ENCODE measurements at regions not wholly inside any gene's neighbourhood (a gene's known extent, or its start where the extent isn't known, plus 50 kb on each side); places are given as distances from the start of the nearest gene placed in this dataset.

DNA sequence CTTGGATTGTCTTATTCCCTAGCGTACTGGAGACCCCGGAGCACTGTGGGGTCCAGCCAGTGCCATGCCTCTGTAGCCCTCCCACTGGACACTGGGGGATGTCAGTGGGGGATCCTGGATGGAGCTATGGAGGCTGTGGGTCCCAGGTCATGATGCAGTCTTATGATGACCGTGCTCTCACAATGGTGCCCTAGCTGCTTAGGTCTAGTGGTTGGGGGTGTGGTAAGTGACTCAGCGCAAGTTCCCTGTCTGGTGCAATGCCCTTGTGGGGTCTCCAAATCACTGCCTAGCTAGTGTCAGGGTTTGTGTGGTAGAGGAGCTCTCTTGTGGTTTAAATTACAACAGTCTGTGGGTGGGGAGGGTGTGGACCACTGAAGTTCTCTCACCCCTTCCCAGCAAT, 135.4 kb downstream of the CDC5L start:
- H3K79me2 ChIP-seq (ENCODE audit: insufficient read depth, low read length), result no peaks in the 10 kb centered on the region
- no peaks in the 10 kb centered on the region for H3K4me1 ChIP-seq (ENCODE audit: insufficient read depth, low read length, severe bottlenecking)
- 0 out of 2 replicates have a peak, but pooled peaks cover 3% of the 10 kb centered on the region for H3K9me3 ChIP-seq (ENCODE audit: low read length)
- no peaks in the 10 kb centered on the region; the same call in 1 of the 2 replicates for H3K36me3 ChIP-seq (ENCODE audit: insufficient read depth, low read length)
- H3K9ac ChIP-seq (ENCODE audit: low read length), result no peak overlapping the region
- no peaks in the 10 kb centered on the region for H3F3A ChIP-seq (ENCODE audit: insufficient read depth, low read length)
- no peak overlapping the region for H2AFZ ChIP-seq (ENCODE audit: low read length)
- H3K4me2 ChIP-seq (ENCODE audit: low read length), result no peak overlapping the region
- no peaks in the 10 kb centered on the region for H4K20me1 ChIP-seq (ENCODE audit: insufficient read depth, low read length)
- H3K4me3 ChIP-seq (ENCODE audit: low read depth, low read length, poor library complexity, severe bottlenecking), result no peak overlapping the region
- H3K27ac ChIP-seq (ENCODE audit: low read depth, low read length, poor library complexity, severe bottlenecking), result no peak overlapping the region
- TF ChIP-seq EZH2 (IDR thresholded peaks at IDR 0.05; ENCODE audit: borderline replicate concordance, low read length), result no peak
- TF ChIP-seq, protein P1, sequence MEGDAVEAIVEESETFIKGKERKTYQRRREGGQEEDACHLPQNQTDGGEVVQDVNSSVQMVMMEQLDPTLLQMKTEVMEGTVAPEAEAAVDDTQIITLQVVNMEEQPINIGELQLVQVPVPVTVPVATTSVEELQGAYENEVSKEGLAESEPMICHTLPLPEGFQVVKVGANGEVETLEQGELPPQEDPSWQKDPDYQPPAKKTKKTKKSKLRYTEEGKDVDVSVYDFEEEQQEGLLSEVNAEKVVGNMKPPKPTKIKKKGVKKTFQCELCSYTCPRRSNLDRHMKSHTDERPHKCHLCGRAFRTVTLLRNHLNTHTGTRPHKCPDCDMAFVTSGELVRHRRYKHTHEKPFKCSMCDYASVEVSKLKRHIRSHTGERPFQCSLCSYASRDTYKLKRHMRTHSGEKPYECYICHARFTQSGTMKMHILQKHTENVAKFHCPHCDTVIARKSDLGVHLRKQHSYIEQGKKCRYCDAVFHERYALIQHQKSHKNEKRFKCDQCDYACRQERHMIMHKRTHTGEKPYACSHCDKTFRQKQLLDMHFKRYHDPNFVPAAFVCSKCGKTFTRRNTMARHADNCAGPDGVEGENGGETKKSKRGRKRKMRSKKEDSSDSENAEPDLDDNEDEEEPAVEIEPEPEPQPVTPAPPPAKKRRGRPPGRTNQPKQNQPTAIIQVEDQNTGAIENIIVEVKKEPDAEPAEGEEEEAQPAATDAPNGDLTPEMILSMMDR (IDR thresholded peaks at IDR 0.05; ENCODE audit: low read length), result no peak
- H3K27me3 ChIP-seq (ENCODE audit: insufficient read depth, low read length), result no peaks in the 10 kb centered on the region; the same call in 1 of the 2 replicates
- H3K9me2 ChIP-seq (ENCODE audit: low read depth, low read length), result no peaks in the 10 kb centered on the region

DNA sequence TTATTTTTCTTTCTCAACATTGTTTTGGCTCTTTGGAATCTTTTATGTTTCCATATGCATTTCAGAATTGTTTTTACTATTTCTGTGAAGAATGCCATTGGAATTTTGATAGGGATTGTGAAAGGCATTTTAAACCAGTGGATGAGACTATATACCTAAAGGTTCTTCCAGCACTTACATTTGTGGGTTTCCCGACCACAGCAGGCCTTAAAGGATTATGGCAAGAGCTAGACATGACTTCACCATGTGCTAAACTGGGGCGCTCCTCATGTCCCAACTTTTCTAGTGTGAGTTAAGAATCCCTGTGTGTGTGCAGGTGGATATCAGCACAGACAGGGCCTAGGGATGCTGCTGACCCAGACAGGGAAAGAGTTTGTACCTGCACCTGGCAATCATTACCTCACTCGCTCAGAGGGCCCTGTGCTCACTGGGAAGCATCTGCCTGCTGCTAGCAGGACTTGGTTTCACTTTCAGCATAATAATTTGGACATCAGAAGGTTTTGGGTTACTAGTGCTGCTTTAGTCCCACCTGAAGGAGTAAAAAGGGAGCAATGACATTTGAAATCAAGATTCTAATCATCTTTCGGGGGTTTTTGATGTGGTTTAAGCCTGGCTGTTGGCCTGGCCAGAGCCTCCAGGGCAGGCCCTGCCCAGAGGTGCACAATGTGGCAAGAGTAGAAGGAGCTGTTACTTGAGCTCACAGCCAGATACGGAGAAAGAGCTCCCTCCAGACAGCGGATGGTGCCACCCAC, 137.1 kb downstream of the CDC5L start:
- no peak overlapping the region for H2AFZ ChIP-seq (ENCODE audit: low read length)
- no peak for TF ChIP-seq EZH2 (IDR thresholded peaks at IDR 0.05; ENCODE audit: borderline replicate concordance, low read length)
- TF ChIP-seq, protein P1 (IDR thresholded peaks at IDR 0.05; ENCODE audit: low read length), result no peak
- H3K9me3 ChIP-seq (ENCODE audit: low read length), result 0 out of 2 replicates have a peak, but pooled peaks cover 3% of the 10 kb centered on the region
- no peaks in the 10 kb centered on the region for H3K4me1 ChIP-seq (ENCODE audit: insufficient read depth, low read length, severe bottlenecking)
- no peak overlapping the region for H3K9ac ChIP-seq (ENCODE audit: low read length)
- no peak overlapping the region for H3K4me3 ChIP-seq (ENCODE audit: low read depth, low read length, poor library complexity, severe bottlenecking)
- H3K79me2 ChIP-seq (ENCODE audit: insufficient read depth, low read length), result no peaks in the 10 kb centered on the region
- no peaks in the 10 kb centered on the region for H3F3A ChIP-seq (ENCODE audit: insufficient read depth, low read length)
- H3K27ac ChIP-seq (ENCODE audit: low read depth, low read length, poor library complexity, severe bottlenecking), result no peak overlapping the region
- no peaks in the 10 kb centered on the region; the same call in 1 of the 2 replicates for H3K27me3 ChIP-seq (ENCODE audit: insufficient read depth, low read length)
- H3K36me3 ChIP-seq (ENCODE audit: insufficient read depth, low read length), result no peaks in the 10 kb centered on the region; the same call in 1 of the 2 replicates
- no peaks in the 10 kb centered on the region for H3K9me2 ChIP-seq (ENCODE audit: low read depth, low read length)
- H3K4me2 ChIP-seq (ENCODE audit: low read length), result no peak overlapping the region
- H4K20me1 ChIP-seq (ENCODE audit: insufficient read depth, low read length), result no peaks in the 10 kb centered on the region

DNA sequence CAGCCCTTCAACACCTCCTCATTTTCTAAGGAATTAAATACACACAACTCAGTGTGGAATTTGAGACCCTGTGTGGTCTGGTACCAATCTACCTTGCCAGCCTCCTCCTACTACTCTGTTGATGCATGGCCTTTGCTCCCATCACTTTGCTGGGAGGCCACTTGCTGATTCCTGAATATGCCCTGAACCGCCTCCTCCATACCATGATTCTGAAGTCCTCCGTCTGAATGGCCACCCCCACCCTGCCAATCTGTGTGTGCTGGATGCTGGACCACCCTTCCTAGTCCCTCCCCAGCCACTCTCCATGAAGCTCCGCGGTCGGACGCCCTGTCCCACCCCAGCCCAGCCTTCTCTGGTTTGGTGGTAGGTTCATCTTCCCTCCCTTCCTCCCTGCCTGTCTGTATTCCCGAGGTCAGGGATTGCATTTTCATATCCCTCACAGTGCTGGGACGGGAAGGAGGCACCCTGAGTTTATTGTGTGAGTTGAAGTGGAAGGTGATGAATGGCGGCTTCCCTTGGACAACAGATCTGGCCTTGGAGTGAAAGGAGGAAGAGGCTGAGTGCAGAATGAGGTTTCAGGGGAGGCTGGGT, 138.3 kb downstream of the CDC5L start:
- Histone ChIP-seq H3K9me3 (ENCODE audit: low read length) (0 out of 2 replicates have a peak, but pooled peaks cover 3% of the 10 kb centered on the region), H3K27me3 (ENCODE audit: insufficient read depth, low read length) (no peaks in the 10 kb centered on the region; the same call in 1 of the 2 replicates), H3K4me2 (ENCODE audit: low read length) (no peak overlapping the region), H3K4me1 (ENCODE audit: insufficient read depth, low read length, severe bottlenecking) (no peaks in the 10 kb centered on the region), H3K9ac (ENCODE audit: low read length) (no peak overlapping the region), H2AFZ (ENCODE audit: low read length) (no peak overlapping the region), H3F3A (ENCODE audit: insufficient read depth, low read length) (no peaks in the 10 kb centered on the region), H3K36me3 (ENCODE audit: insufficient read depth, low read length) (no peaks in the 10 kb centered on the region; the same call in 1 of the 2 replicates), H4K20me1 (ENCODE audit: insufficient read depth, low read length) (no peaks in the 10 kb centered on the region), H3K27ac (ENCODE audit: low read depth, low read length, poor library complexity, severe bottlenecking) (no peak overlapping the region), H3K9me2 (ENCODE audit: low read depth, low read length) (no peaks in the 10 kb centered on the region), H3K4me3 (ENCODE audit: low read depth, low read length, poor library complexity, severe bottlenecking) (no peak overlapping the region), H3K79me2 (ENCODE audit: insufficient read depth, low read length) (no peaks in the 10 kb centered on the region)
- no peak for TF ChIP-seq EZH2 (IDR thresholded peaks at IDR 0.05; ENCODE audit: borderline replicate concordance, low read length)
- TF ChIP-seq, protein P1 (IDR thresholded peaks at IDR 0.05; ENCODE audit: low read length), result no peak

Measured in OCI-LY1 (cell line).